A673 (cell line): ENCODE measurements at regions not wholly inside any gene's neighbourhood (a gene's known extent, or its start where the extent isn't known, plus 50 kb on each side); places are given as distances from the start of the nearest gene placed in this dataset.

ENCODE experiments used
- BruUV-seq: library from RNA; stranded (reverse); fragments of 400-500 nt; replicated peaks from 2 replicates; lab custom pipeline; 2021; lab: Mats Ljungman, UMichigan
- CTCF ChIA-PET: fragments of 300-600 bp; sonication (Branson Sonifier 250); formaldehyde crosslinking; loops from one replicate; lab custom pipeline; 2022; ENCODE audit warnings: antibody characterized with exemption; lab: Charles Lee
- POLR2A ChIA-PET: fragments of 300-600 bp; sonication (Branson Sonifier 250); formaldehyde crosslinking; loops from one replicate; lab custom pipeline; 2022; ENCODE audit warnings: antibody characterized with exemption; ENCODE audit not compliant: low non-redundant PET; lab: Charles Lee
- DNase-seq: peaks from one replicate; pipeline ENCODE4 v3.0.0-alpha.2; 2015; ENCODE audit warnings: low spot score
- H3K27ac ChIP-seq: fragments of 200-600 bp; sonication (generic); 2 replicates; pipeline ENCODE4 v1.5.1; 2016; ENCODE audit warnings: mixed run types, low read depth, mild to moderate bottlenecking, mixed read lengths, antibody characterized with exemption, low read length; ENCODE audit not compliant: poor library complexity, severe bottlenecking
- H3K27me3 ChIP-seq: fragments of 200-600 bp; sonication (generic); replicated peaks from 2 replicates; pipeline ENCODE4 v1.6.1; 2017; ENCODE audit warnings: mixed run types, low read depth, mild to moderate bottlenecking, mixed read lengths, antibody characterized with exemption, low read length; ENCODE audit not compliant: insufficient read depth, poor library complexity
- H3K36me3 ChIP-seq: fragments of 200-600 bp; sonication (generic); 2 replicates; pipeline ENCODE4 v1.6.1; 2016; ENCODE audit warnings: mixed run types, mild to moderate bottlenecking, mixed read lengths, antibody characterized with exemption, low read length; ENCODE audit not compliant: insufficient read depth, poor library complexity, severe bottlenecking
- H3K4me1 ChIP-seq: fragments of 200-600 bp; sonication (generic); 2 replicates; pipeline ENCODE4 v1.6.1; 2017; ENCODE audit warnings: mixed run types, mild to moderate bottlenecking, mixed read lengths, antibody characterized with exemption, low read length; ENCODE audit not compliant: insufficient read depth, poor library complexity, severe bottlenecking
- H3K4me3 ChIP-seq: fragments of 200-600 bp; sonication (generic); 2 replicates; pipeline ENCODE4 v1.5.1; 2016; ENCODE audit warnings: low read depth, mixed run types, mild to moderate bottlenecking, mixed read lengths, low read length; ENCODE audit not compliant: poor library complexity, severe bottlenecking
- H3K9me3 ChIP-seq: fragments of 200-600 bp; sonication (generic); 2 replicates; pipeline ENCODE4 v1.6.1; 2016; ENCODE audit warnings: mixed run types, low read depth, mild to moderate bottlenecking, mixed read lengths, antibody characterized with exemption, low read length; ENCODE audit not compliant: poor library complexity, severe bottlenecking
- CTCF ChIP-seq: fragments of 300-800, 200-600 bp; sonication (generic); conservative IDR thresholded peaks from 2 replicates; pipeline ENCODE4 v1.5.1; 2017; ENCODE audit warnings: low read depth, mild to moderate bottlenecking, antibody characterized with exemption, low read length, moderate library complexity, mixed read lengths
- EZH2 ChIP-seq: fragments of 200-600 bp; sonication (generic); IDR thresholded peaks from 2 replicates; pipeline ENCODE4 v1.6.1; 2017; ENCODE audit warnings: borderline replicate concordance, low read depth, mild to moderate bottlenecking, mixed read lengths, antibody characterized with exemption, low read length; ENCODE audit not compliant: poor library complexity, severe bottlenecking
- intact Hi-C: fragments of 100-400 bp; cut with micrococcal nuclease; formaldehyde crosslinking; loops from one replicate; pipeline ENCODE4 v1.10.0; 2022; ENCODE audit not compliant: unreplicated experiment

DNA sequence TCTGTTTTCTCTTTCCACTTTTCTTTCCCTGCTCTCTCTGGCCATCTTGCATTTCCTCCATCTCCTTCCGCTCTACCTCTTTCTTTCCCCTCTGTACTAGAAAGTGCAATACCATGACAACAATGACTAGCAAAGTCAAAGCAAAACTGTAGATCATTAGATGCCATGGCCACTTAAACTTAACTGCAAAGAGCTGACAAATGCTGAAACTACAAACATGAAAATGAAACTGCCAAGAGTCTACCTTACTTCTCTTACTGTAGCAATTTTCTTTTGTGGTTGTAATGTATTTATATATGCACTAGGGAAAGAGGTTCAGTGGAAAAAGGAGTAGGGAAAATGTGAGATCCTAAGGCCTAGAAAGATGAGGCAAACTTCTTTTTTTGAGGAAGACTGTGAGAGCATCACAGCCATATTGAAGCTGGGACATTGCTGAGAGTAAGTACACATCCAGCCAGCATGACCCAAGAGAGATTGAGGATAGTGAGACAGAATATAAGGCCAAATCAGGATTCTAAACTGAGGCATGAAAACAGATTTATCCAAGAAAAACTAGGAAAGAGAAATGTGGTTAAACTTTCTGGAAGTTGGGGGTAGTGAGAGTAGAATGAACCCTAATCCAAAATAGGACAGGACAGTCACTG is 276.6 kb upstream of the NAV3 start:
- POLR2A ChIA-PET = no interaction called here
- no peak for TF ChIP-seq EZH2
- TF ChIP-seq CTCF = no peak
- DNase-seq = no peak
- no peaks in the 10 kb centered on the region for H3K9me3 ChIP-seq
- H3K36me3 ChIP-seq = no peaks in the 10 kb centered on the region
- no TSS peak for BruUV-seq
- intact Hi-C loops = no loop called here
- no peak overlapping the region for H3K27ac ChIP-seq
- no peak overlapping the region for H3K4me3 ChIP-seq
- H3K27me3 ChIP-seq = peaks cover 19% of the 10 kb centered on the region
- H3K4me1 ChIP-seq = peaks cover 3% of the 10 kb centered on the region
- CTCF ChIA-PET = no interaction called here

DNA sequence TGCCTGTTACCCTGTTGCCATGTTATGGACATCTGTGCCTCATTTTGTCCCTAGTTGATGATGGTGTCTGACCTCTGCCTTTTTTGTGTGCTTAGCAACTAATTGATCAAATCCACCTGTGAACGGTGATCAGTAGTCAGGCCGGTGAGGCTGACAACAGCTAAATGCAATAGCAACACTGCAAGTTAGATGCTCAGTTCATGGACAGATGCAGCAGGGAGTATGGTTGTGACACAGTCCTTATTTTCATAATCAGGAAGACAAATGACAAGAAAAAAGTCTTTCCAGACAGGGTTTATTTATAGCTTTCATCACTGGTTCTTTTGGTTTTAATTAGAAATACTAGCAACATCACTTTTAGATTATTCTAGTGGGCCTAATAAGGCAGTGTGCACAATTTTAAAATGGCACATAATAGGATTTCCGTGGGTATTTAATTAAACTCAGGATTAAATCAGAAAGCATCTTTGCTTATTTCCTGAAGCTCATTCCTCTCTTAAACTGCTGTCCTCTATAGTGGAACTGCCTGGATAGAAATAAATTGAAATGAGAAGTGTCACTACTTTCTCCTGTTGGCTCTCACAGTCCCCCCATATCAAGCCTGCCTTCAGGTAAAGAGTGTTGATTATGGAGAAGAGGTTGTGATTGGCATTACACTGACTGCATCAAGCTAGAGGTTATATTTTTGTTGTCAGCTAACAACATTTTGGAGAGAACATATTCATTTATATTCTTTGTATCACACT is 281.1 kb upstream of the NAV3 start:
- peak; percentile 43 for DNase-seq
- no TSS peak for BruUV-seq
- H3K27me3 ChIP-seq = peaks cover 26% of the 10 kb centered on the region
- intact Hi-C loops = no loop called here
- no peak overlapping the region for H3K4me3 ChIP-seq
- no peak for TF ChIP-seq CTCF
- TF ChIP-seq EZH2 = no peak
- ChIA-PET CTCF (no interaction called here), POLR2A (no interaction called here)
- no peaks in the 10 kb centered on the region for H3K36me3 ChIP-seq
- peaks cover 3% of the 10 kb centered on the region for H3K4me1 ChIP-seq
- H3K9me3 ChIP-seq = no peaks in the 10 kb centered on the region
- no peak overlapping the region for H3K27ac ChIP-seq

GRCh38 chr12:77548797-77549196 is 281.9 kb upstream of the NAV3 start:
- H3K27me3 ChIP-seq = peaks cover 24% of the 10 kb centered on the region
- POLR2A ChIA-PET = no interaction called here
- no peaks in the 10 kb centered on the region for H3K36me3 ChIP-seq
- H3K27ac ChIP-seq = no peak overlapping the region
- intact Hi-C loops = no loop called here
- TF ChIP-seq EZH2 = no peak
- no peak for TF ChIP-seq CTCF
- DNase-seq = no peak
- H3K9me3 ChIP-seq = no peaks in the 10 kb centered on the region
- no peak overlapping the region for H3K4me3 ChIP-seq
- H3K4me1 ChIP-seq = peaks cover 3% of the 10 kb centered on the region
- CTCF ChIA-PET = no interaction called here
- no TSS peak for BruUV-seq
